GM18505 (cell line): ENCODE measurements at regions not wholly inside any gene's neighbourhood (a gene's known extent, or its start where the extent isn't known, plus 50 kb on each side); places are given as distances from the start of the nearest gene placed in this dataset.

Experiments
- ATAC-seq: cut with Tn5 transposase; IDR thresholded peaks from one replicate; pipeline ENCODE4 v1.9.1; 2021; ENCODE audit not compliant: unreplicated experiment
- POLR2A ChIP-seq: IDR thresholded peaks from 4 replicates; pipeline ENCODE4 v1.6.1; 2011; ENCODE audit warnings: borderline replicate concordance; ENCODE audit not compliant: insufficient read depth, insufficient read length; ENCODE audit errors: extremely low read depth

DNA sequence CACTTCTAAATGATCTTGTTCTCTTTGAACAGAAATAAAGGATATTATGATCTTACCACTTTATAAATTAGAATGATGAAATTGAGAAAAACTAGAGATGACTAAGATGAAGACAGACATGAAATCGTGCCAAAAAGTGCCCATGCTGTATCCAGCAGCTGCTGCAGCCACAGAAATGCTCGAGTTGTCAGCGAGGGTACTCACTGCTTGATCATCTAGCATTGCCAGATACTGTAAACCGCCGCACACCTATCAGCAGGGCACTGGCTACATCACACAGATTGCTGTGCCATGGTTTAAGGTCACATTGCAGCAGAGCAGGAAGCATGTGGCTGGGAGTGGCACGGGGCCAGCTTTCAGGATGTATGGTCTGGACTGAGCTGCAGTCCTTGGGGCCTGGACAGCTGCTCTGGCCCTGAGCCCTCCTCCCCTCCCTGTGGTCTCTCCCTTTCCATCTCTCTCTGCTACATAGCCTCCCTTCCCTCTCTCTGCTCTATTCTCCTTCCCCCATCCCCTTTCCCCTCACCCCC is 51.0 kb upstream of the SEPTIN5 start:
- no peak for ATAC-seq

DNA sequence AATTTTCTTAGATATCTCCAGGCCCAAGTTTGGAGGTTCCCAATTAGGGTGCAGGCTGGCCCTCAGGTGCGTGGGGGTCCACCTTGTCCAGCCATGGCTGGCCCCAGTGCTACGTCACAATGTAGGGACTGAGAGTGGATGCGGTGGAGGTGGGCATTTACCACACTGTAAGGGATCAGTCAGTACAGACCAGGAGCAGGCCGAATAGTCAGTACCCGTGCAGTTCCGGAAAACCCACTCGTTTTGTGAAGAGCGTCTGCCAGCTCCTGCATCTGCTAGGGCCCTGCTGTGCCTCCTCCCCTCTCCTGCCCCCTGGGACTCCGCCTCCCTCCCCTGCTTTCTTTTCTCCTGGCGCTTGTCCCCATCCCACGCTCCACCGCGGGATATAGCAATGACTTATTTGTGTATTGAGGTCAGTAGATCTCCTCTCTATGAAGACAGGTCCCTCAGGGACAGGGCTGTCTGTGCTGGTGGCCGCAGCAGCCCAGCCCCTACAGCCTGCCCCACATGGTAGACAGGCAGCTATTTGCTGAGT is 50.4 kb upstream of the SEPTIN5 start:
- no peak for TF ChIP-seq POLR2A
- ATAC-seq: no peak

More for the DNA sequence above, 51.0 kb upstream of the SEPTIN5 start:
- TF ChIP-seq POLR2A: no peak

DNA sequence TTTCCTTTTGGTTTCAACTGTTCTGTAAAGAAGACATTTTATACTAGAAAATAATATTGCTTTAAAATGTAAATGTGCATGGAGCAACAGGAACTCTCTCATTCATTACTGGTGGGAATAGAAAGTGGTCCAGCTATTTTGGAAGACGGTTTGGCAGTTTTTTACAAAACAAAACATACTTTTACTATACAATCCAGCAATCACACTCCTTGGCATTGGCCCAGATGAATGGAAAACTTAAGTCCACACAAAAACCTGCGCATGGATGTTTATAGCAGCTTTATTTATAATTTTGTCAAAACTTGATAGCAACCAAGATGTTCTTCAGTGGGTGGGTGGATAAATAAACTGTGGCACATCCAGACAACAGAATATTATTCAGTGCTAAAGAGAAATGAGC is 49.9 kb upstream of the SEPTIN5 start:
- no peak for ATAC-seq

More for the DNA sequence above, 49.9 kb upstream of the SEPTIN5 start:
- TF ChIP-seq POLR2A: no peak
